Neural crest cell (in vitro differentiated cells): ENCODE measurements at regions not wholly inside any gene's neighbourhood (a gene's known extent, or its start where the extent isn't known, plus 50 kb on each side); places are given as distances from the start of the nearest gene placed in this dataset.
A peak's percentile ranks its signal among the peaks of the same experiment; 100 is the strongest.

Experiments
- DNase-seq: peaks from one replicate; pipeline ENCODE4 v3.0.0; 2021; ENCODE audit warnings: low read depth, mixed read lengths, low spot score
- H3K27ac Mint-ChIP-seq: one replicate; pipeline ENCODE4 v1.8.0; 2021; ENCODE audit warnings: mild to moderate bottlenecking, mixed read lengths; ENCODE audit not compliant: unreplicated experiment
- H3K27me3 Mint-ChIP-seq: 2 replicates; pipeline ENCODE4 v1.8.0; 2021; ENCODE audit warnings: low read depth, mild to moderate bottlenecking, mixed read lengths
- H3K36me3 Mint-ChIP-seq: 2 replicates; pipeline ENCODE4 v1.8.0; 2021; ENCODE audit warnings: low read depth, mild to moderate bottlenecking, mixed read lengths
- H3K4me1 Mint-ChIP-seq: 2 replicates; pipeline ENCODE4 v1.8.0; 2021; ENCODE audit warnings: mixed read lengths
- H3K4me3 Mint-ChIP-seq: one replicate; pipeline ENCODE4 v1.8.0; 2021; ENCODE audit warnings: mild to moderate bottlenecking, mixed read lengths
- H3K9me3 Mint-ChIP-seq: 2 replicates; pipeline ENCODE4 v1.8.0; 2021; ENCODE audit warnings: mixed read lengths
- TF ChIP-seq, protein P1 (sequence below): fragments of 200-600 bp; sonication (generic); conservative IDR thresholded peaks from 2 replicates; pipeline ENCODE4 v1.5.0; 2021; ENCODE audit warnings: antibody characterized with exemption, mild to moderate bottlenecking

DNA sequence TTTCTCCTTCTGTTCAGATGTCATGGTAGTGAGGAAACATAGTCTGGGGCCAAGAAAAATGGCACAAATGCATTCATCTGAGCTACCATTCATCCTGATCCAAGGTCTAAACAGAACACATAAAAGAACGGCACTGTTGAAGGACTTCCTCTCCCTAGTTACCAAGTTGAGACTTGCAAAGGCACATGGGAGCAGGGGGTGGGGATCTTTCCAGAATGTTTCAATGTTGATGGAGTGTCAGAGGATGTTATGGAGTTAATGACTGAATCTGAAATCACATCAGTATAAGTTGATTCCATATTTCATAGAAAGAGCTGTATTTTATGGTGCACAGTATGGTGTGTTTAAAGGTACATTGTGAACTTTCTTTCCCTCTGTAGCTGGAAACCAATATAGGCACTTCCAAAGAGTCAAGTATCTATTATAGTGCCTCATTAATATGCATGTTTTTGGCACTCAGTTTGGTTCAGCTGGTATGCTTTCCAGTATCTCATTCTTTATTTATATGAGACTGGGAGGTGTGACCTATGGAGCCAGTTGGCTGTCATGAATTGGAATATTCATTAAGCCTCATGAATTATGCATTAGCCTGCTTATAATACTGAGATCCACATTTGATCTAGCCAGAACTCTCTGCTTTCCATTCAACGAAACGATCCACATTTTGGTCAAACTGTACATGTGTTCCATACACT lies 603.0 kb downstream of the NR2F1-AS1 start:
- H3K27ac Mint-ChIP-seq = peak overlapping the region; percentile 70
- H3K9me3 Mint-ChIP-seq = peaks cover 15% of the 10 kb centered on the region
- H3K36me3 Mint-ChIP-seq = peaks cover 18% of the 10 kb centered on the region
- no peak for DNase-seq
- TF ChIP-seq, protein P1, sequence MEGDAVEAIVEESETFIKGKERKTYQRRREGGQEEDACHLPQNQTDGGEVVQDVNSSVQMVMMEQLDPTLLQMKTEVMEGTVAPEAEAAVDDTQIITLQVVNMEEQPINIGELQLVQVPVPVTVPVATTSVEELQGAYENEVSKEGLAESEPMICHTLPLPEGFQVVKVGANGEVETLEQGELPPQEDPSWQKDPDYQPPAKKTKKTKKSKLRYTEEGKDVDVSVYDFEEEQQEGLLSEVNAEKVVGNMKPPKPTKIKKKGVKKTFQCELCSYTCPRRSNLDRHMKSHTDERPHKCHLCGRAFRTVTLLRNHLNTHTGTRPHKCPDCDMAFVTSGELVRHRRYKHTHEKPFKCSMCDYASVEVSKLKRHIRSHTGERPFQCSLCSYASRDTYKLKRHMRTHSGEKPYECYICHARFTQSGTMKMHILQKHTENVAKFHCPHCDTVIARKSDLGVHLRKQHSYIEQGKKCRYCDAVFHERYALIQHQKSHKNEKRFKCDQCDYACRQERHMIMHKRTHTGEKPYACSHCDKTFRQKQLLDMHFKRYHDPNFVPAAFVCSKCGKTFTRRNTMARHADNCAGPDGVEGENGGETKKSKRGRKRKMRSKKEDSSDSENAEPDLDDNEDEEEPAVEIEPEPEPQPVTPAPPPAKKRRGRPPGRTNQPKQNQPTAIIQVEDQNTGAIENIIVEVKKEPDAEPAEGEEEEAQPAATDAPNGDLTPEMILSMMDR = no peak
- H3K4me3 Mint-ChIP-seq = peak overlapping the region; percentile 56
- peaks cover 58% of the 10 kb centered on the region for H3K4me1 Mint-ChIP-seq
- H3K27me3 Mint-ChIP-seq = no peaks in the 10 kb centered on the region

DNA sequence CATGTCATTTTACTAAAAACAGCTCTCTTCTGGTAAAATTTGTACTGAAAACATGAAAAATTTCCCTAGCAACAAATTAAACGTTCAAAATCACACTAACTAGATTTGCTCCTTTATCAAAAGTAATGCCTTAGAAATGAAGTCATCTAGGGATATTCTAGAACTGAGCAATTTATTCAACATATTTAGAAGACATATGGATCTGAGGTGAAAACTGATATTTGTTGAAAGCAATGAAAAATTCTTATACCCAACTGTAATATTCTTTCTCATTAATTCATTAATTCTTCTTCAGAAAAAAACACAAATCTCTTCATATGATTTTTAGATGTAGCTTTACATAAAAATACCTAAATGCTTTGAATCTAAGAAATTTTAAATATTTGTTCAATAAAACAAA lies 604.9 kb downstream of the NR2F1-AS1 start:
- Mint-ChIP-seq H3K9me3 (peaks cover 15% of the 10 kb centered on the region), H3K27me3 (no peaks in the 10 kb centered on the region), H3K27ac (no peak overlapping the region), H3K4me1 (peaks cover 60% of the 10 kb centered on the region), H3K4me3 (no peak overlapping the region), H3K36me3 (peaks cover 24% of the 10 kb centered on the region)
- TF ChIP-seq, protein P1 = no peak
- no peak for DNase-seq

DNA sequence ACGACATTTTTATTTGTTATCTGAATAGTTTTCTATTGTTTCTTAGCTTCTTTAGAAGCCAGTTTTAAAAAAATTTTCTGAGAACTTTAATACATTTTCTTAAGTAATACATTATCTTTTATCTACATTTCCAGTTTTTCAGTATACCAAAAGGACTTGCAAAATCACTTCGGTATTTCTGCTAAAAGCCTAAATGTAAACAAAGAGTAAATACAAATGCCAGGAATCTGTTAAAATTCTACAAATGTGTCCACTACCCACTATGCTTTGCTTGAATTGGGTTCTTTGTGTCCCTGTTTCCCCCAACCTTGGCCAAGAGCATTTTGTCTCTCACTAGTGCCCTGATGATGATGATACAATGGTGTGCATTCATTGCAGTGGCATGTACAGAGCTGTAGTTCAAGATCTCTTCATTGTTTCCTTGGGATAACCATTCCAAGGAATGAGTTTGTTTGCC lies 611.2 kb downstream of the NR2F1-AS1 start:
- no peak for DNase-seq
- H3K36me3 Mint-ChIP-seq = peaks cover 17% of the 10 kb centered on the region
- H3K9me3 Mint-ChIP-seq = peaks cover 19% of the 10 kb centered on the region
- H3K4me1 Mint-ChIP-seq = peaks cover 61% of the 10 kb centered on the region
- TF ChIP-seq, protein P1 = no peak
- peak overlapping the region; percentile 45 for H3K27ac Mint-ChIP-seq
- H3K27me3 Mint-ChIP-seq = no peaks in the 10 kb centered on the region
- H3K4me3 Mint-ChIP-seq = peak overlapping the region; percentile 42

DNA sequence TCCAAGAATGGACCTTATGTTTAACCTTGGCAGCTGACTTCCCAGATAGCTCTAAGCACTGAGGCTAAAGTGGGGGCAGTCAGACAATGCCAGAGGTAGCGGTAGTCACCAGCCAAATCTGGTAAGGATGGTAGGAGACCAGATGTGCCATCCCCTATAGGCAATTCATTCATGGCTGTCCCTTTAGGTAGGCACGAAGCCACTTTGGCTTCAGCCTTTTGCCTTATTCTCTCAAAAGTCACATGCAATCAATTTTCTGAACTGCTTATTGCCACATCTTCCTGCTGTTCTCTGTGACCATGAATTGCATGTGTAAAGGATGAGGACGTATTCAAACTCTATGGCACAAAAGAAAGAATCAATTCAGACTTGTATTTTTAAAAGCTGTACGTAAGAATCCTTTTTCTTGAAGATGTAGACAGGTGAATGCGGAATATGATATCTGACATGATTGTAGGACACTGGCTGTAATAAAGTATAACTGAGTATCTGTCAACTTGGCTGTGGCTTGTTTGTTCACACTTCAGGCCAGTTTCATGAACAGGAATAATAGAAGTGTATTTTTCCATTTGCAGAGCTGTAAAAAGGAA lies 611.7 kb downstream of the NR2F1-AS1 start:
- peaks cover 14% of the 10 kb centered on the region for H3K9me3 Mint-ChIP-seq
- H3K4me3 Mint-ChIP-seq = peak overlapping the region; percentile 42
- no peak for DNase-seq
- H3K27ac Mint-ChIP-seq = no peak overlapping the region
- no peaks in the 10 kb centered on the region for H3K27me3 Mint-ChIP-seq
- TF ChIP-seq, protein P1 = no peak
- H3K4me1 Mint-ChIP-seq = peaks cover 59% of the 10 kb centered on the region
- peaks cover 12% of the 10 kb centered on the region for H3K36me3 Mint-ChIP-seq

DNA sequence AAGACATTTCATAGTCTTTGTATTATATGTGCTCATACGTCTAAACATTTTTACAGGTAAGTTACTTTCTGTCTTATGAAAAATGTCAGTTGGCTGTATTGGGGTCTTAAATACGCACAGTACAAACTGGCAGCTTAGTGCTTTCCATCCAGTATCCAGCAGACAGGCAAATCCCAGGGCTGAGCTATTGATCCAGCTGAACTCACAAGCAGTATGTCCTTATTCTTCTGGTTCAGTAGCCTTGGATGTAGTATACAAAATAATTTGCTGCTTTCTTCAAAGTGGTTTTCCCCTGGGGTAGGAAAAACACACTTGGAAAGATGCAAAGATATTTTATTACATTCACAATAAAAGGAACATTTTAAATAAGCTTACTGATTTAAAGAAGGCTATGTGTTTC lies 617.2 kb downstream of the NR2F1-AS1 start:
- Mint-ChIP-seq H3K27me3 (no peaks in the 10 kb centered on the region), H3K9me3 (peaks cover 15% of the 10 kb centered on the region), H3K4me1 (peaks cover 48% of the 10 kb centered on the region), H3K27ac (peak overlapping the region; percentile 44), H3K4me3 (no peak overlapping the region), H3K36me3 (no peaks in the 10 kb centered on the region)
- TF ChIP-seq, protein P1 = no peak
- no peak for DNase-seq
